Neural progenitor cell (in vitro differentiated cells): ENCODE measurements at regions not wholly inside any gene's neighbourhood (a gene's known extent, or its start where the extent isn't known, plus 50 kb on each side); places are given as distances from the start of the nearest gene placed in this dataset.

Experiments used
- CTCF ChIP-seq: fragments of 200-600 bp; sonication (generic); IDR thresholded peaks from 2 replicates; pipeline ENCODE4 v1.5.1; 2017; ENCODE audit warnings: antibody characterized with exemption, mild to moderate bottlenecking
- EZH2 ChIP-seq: fragments of 200-600 bp; sonication (generic); IDR thresholded peaks from 2 replicates; pipeline ENCODE4 v1.6.1; 2017; ENCODE audit warnings: antibody characterized with exemption, mild to moderate bottlenecking, moderate library complexity
- EZH2phosphoT487 ChIP-seq: fragments of 200-600 bp; sonication (generic); IDR thresholded peaks from 2 replicates; pipeline ENCODE4 v1.6.1; 2017; ENCODE audit warnings: antibody characterized with exemption

- TF ChIP-seq CTCF (no peak), EZH2 (no peak), EZH2phosphoT487 (no peak)
These were observed 699.1 kb downstream of the KCNA4 start for GRCh38 chr11:29317694-29318093.
